NCI-H524 treated with DMSO at 0.1 percent for 48 hours (cell line): ENCODE measurements at regions not wholly inside any gene's neighbourhood (a gene's known extent, or its start where the extent isn't known, plus 50 kb on each side); places are given as distances from the start of the nearest gene placed in this dataset.
"Not testable (repeated sequence)": the region's sequence is repeated elsewhere in the genome, so short reads cannot be mapped to it uniquely, and the experiment has no call there.

ENCODE experiments used
- DNase-seq: peaks from one replicate; lab custom pipeline; 2025; lab: John Stamatoyannopoulos, UW

- DNase-seq, result no peak
These were observed 1621.5 kb upstream of the FLRT2 start for GRCh38 chr14:83908419-83908818.

GRCh38 chr14:83909507-83909906 lies 1620.4 kb upstream of the FLRT2 start:
- no peak for DNase-seq

DNA sequence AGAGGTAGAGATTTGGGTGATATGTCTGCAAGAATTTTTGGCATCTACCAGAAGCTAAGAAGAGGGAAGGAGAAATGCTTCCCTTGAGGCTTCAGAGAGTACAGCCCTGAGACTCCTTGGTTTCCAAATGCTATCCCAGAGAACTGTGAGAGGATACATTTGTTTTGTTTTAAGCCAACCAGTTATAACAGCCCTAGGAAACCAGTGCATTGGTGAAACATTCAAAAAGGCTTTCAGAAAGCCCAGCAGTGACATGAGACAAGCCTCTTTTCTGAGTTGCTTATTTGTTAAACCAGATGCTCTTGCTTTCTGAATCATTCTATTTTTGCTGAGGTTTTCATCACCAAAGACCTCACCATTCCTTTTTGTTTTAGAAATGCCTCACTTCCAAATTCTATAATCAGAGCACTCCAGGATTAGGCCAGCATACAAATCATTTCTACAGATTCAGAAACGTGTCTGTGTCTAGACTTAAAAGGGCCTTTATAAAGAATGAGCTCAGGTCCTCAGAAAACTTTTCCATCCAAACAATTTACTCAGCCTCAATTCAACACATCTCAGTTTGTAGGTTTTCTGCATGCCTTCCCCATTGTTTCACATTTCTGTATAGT lies 1617.8 kb upstream of the FLRT2 start:
- no peak for DNase-seq

DNA sequence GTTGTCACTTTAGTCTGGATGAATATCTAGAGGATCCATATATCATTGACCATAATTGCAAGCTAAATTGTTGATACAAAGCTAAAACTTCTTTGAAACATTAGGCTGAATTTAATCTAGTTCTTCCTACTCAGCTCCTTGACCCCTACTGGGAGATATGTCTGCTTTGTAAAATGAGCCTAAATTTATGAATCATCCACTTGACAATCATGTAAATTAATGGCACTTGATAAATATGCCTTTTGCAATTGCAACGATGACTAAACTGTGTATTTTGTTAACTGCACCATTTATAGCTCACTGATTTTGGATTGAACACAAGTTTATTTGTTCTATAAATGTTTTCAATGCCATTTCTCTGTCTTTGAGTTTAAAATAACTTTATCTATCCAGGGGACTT lies 1616.5 kb upstream of the FLRT2 start:
- DNase-seq, result no peak

GRCh38 chr14:83918546-83918945 lies 1611.4 kb upstream of the FLRT2 start:
- no peak for DNase-seq

DNA sequence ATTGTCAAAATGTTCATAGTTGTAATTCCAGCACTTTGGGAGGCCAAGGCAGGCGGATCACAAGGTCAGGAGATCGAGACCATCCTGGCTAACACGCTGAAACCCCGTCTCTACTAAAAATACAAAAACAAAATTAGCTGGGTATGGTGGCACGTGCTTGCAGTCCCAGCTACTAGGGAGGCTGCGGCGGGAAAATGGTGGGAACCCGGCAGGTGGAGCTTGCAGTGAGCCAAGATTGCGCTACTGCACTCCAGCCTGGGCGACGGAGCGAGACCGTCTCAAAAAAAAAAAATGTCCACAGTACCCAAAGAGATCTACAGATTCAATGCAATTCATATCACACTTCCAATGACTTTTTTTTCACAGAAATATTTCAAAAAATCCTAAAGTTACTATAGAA lies 1610.3 kb upstream of the FLRT2 start:
- not testable (repeated sequence) for DNase-seq

DNA sequence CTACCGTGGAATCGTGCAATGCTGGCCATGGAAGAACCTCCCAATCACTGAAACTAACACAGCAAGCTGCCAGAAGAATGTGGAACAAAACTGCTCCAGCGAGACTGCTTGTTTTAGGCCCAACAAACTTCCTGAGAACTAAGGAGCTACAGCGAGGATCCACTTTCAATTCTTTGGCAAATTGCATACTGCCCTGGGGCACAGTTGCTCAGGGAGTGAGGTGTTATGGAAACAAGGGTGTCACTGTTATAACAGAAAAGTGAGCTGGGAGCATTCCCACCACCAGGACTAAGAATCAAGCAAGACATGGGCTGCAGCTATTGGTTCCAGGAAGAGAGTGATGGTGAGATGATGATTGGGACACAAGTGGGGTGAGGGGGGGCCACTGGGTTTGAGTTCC lies 1606.1 kb upstream of the FLRT2 start:
- DNase-seq, result no peak

- DNase-seq, result no peak
These were observed 1605.7 kb upstream of the FLRT2 start for GRCh38 chr14:83924259-83924658.

- no peak for DNase-seq
These were observed 1589.7 kb upstream of the FLRT2 start for GRCh38 chr14:83940253-83940652.

DNA sequence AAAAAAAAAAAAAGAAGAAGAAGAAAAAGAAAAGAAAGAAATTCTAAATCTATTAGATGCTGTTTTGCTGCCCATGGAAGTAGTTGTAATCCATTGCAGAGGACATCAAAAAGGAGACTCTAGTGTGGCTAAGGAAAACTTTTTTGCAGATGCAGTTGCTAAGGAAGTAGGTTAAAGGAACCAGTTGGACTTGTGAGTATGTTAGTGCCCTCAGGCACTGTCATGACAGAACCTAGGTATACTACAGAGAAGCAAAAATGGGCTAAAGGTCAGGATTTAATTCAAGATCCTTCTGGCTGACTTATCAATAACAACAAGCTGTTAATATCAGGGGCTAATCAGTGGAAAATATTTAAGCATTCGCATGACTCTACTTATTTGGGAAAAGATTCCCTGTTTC lies 1571.6 kb upstream of the FLRT2 start:
- DNase-seq, result no peak

DNA sequence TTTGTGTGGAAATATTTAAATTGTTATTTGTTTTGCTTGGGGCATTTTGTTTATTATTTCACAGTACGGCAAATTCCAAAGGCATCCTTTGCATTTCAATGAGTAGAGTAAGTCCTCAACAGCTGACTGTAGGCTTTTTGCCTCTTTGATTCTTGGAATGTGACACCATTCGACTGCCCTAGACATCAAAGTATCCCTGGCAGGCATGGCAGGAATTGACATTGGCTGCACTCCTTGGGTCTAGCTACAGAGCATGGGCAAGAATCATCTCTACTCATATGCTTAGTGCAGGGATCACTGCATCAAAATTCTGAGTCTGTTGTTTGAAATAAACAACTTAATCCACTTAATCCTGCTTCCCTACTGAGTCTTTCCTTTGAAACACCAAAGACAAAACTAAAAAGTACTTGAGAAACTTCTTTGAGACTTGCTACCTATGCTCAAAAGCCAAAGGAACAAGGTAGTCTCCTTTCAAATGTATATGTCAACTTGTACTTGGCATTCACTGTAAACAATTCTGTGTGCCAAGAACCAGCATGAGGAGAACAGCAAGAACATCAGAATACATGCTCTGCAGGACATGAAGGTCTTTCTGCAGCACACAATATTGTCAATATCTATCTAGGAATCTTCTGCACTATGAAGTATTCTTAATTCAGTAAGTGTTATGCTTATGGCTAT lies 1569.0 kb upstream of the FLRT2 start:
- no peak for DNase-seq

DNA sequence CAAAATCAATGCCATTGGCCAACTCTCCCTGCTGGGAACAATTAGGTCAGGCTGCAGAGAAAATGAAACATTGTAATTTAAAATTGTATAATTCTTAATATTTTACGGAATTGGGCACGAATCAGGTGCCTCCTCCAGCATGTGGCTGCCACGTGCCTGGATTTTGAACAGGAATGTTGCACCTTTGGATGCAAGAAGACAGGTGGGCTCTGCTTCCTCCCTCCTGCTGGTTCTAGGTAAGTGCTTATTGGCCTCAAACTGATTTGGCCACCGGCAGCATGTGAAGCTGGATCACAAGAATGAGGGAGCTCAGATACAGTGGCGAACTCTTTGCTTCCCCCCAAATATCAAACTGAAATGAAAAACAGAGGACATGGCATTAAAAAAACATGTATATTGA lies 1559.9 kb upstream of the FLRT2 start:
- DNase-seq, result no peak

GRCh38 chr14:83972631-83973030 lies 1557.3 kb upstream of the FLRT2 start:
- no peak for DNase-seq

DNA sequence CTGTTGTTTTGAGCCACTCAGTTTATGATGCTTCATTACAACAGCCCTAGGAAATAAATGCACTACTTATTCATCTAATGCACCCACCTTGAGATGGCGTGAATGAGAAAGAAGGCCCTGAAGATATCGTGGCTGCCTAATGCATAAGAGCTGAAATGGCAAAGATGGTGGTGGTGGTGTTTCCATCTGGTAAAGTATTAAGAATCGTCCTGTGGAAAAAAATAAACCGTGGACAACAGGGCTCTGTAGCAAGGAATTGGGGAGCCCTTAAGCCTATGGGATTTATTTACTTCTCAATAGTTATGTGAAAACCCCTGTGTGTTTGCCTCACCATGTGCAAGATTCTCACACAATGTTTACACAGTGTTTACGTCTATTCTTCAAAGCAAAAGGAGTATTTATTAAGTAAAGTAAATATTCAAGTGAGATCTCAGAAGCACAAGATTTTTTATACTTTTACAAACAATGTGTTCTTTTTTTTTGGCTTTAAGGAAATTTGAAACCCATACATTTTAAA lies 1555.2 kb upstream of the FLRT2 start:
- no peak for DNase-seq

DNA sequence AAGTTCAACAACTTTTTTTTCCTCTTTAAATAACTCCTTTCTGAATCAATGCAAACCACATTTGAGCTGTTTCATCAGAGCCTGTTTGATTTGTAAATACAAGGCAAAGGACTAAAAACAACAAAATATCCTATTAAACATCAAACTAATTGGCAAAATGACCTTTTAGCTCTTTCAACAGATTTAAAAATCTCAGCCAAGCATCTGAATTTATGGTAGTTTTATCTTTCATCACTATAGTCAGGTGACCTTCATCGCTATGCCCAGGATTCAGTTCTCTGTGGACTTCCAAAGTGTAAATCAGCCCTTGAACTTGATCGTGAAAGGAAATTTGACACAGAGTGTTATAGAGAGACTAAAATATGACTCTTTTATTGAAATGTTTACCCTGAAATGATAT lies 1554.5 kb upstream of the FLRT2 start:
- DNase-seq, result no peak

DNA sequence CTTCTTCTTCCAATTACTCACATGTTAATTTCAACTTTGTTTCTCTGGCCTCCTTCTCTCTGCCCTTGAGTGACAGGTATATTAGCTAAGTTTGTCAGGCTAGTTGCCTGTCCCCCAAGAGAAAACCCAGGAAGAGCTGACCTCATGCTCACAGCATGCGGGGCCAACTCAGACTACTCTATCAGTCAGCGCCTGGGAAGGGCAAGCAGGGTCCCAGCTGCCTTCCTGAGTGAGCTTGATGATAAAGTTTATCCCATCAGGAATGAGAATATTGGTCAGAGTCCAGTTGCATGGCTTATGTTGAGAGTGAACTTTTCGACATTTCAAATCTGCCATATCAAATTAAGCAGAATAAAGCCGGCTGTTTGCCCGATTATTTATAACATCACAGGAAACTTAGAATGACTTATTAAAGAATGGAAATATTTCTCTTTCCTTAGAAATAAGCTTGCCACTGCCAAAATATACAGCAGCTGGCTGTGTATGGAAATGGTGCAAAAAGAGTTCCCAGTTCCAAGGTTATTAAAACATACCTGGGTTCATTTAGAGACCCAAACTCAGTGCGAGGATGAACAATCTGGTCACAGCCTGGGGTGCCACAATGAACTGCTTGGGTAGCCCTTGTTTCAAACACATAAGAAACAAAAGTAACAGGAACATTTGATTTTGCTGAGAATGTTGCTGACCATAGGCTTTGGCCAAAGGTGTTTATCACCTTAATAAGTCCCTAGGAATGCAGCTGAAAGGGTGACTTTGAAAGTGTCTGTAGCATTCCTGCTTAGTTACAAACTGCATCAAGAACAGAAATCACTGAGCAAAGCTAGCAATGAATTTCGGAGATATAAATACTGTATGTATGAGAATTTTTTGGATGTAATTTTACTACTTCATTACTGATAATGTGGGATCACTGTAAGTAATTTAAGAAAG lies 1553.8 kb upstream of the FLRT2 start:
- DNase-seq, result no peak

- no peak for DNase-seq
These were observed 1552.4 kb upstream of the FLRT2 start for GRCh38 chr14:83977583-83977982.

GRCh38 chr14:83981676-83982258 lies 1548.2 kb upstream of the FLRT2 start:
- not testable (repeated sequence) for DNase-seq

GRCh38 chr14:83988275-83988674 lies 1541.7 kb upstream of the FLRT2 start:
- no peak for DNase-seq

DNA sequence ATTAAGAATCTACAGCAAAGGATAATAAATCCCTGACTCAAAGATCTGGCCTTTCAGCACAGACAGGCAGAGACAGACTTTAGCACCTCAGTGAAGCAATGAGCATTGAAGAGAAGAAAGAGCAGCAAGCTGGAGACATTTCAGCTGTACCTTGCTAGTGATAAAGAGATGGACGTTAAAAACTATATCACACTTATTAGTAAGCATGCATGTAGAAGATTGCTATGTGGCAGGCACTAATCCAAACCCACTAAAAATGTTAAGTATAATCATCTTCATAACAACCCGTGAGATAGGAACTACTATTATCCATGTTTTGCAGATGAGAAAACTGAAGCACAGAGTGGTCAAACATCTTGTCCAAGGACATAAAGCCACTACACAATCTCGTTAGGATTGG lies 1538.3 kb upstream of the FLRT2 start:
- DNase-seq, result no peak

DNA sequence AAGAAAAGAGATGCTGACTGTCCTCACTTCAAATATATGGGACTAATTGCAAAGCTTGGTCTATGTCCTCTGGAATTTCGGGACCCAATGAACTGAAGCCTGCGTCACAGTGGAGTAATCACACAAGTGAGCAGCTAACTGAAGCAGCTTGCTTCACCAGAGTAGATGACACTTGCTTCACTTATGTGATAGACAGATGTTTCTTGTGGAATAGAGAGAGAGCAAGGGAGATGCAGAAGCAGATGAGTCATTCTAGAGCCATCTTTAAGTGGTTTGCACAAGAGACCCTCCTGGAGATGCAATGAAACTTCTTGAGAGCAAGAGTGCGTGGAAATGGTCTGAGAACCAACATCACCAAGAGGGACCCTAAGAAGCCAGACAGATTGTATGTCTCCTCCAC lies 1537.1 kb upstream of the FLRT2 start:
- no peak for DNase-seq

DNA sequence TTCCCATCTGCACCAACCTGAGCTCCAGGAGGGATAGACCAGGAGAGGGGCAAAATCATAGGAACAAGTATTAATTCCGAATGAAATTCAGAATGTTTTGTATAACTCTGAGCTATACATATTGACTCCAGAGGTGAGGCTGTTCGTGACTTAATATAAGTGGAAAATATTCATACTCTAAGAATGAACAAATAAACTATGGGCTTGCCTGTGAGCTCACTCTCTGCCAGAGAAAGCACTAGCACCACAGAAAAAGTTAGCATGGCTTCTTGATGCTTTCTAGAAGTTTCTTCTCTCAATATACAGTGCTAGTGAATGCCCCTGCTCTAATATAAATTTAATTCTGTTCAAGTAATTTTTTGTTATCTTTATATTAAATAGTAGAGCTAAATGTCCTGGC lies 1536.4 kb upstream of the FLRT2 start:
- no peak for DNase-seq
